Stimulated activated CD8-positive, alpha-beta memory T cell treated with anti-CD3 and anti-CD28 coated beads, Interleukin-7, amount 100 ng/mL, for 48 hours (primary cell): ENCODE measurements at regions not wholly inside any gene's neighbourhood (a gene's known extent, or its start where the extent isn't known, plus 50 kb on each side); places are given as distances from the start of the nearest gene placed in this dataset.
"Not testable (repeated sequence)": the region's sequence is repeated elsewhere in the genome, so short reads cannot be mapped to it uniquely, and the experiment has no call there.

ENCODE experiments used
- DNase-seq, 2 donors: peaks; one replicate each; pipeline ENCODE4 v3.0.0-alpha.2; 2020; ENCODE audit warnings: low read depth in 1 of 2; ENCODE audit errors: extremely low read depth in 1 of 2

DNA sequence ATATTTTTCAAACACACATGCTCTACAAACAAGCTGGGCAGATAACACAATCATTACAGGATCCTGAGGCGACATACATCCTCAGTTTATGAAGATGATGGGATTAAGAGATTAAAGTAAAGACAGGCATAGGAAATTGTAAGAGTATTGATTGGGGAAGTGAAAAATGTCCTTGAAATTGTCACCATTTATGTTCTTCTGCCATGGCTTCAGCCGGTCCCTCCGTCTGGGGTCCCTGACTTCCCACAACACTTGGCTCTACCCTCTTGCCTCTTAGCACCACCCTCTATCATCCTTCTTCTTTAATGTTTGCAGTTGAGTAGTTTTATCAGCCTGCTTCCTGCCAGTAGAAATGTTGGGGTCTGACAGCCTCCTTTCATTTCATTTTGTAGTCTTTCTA, 244.4 kb downstream of the DAD1 start:
- DNase-seq, result no peak

DNA sequence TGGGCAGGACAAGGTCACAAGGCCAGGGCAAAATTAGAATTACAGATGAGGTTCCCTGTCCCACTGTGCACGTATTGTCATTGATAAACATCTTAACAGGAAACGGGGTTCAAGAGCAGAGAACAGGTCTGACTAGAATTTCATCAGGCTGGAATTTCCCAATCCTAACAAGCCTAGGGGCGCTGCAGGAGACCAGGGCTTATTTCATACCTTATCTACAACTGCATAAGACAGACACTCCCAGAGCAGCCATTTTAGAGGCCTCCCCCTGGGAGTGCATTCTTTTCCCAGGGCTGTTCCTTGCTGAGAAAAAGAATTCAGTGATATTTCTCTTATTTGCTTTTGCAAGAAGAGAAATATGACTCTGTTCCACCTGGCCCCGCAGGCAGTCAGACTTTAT, 244.8 kb downstream of the DAD1 start:
- DNase-seq, result not testable (repeated sequence)

DNA sequence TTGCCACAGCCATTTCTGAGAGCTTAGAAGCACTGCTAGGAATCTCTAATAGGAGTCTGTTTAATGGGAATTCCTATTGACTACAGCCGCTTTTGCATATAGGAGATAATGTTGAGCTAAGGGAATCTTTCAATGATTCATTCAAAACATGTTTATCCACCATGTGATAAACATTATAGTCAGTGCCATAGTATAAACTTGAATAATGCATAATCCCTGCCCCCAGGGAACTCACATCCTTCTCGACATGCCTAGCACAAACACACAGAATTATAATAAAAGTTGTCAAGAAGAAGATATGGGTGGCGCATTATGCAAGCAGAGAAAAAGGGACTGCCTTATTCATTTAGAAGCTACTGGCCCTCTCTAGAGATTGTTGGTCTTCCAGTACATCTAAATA, 248.0 kb downstream of the DAD1 start:
- DNase-seq, result no peak

DNA sequence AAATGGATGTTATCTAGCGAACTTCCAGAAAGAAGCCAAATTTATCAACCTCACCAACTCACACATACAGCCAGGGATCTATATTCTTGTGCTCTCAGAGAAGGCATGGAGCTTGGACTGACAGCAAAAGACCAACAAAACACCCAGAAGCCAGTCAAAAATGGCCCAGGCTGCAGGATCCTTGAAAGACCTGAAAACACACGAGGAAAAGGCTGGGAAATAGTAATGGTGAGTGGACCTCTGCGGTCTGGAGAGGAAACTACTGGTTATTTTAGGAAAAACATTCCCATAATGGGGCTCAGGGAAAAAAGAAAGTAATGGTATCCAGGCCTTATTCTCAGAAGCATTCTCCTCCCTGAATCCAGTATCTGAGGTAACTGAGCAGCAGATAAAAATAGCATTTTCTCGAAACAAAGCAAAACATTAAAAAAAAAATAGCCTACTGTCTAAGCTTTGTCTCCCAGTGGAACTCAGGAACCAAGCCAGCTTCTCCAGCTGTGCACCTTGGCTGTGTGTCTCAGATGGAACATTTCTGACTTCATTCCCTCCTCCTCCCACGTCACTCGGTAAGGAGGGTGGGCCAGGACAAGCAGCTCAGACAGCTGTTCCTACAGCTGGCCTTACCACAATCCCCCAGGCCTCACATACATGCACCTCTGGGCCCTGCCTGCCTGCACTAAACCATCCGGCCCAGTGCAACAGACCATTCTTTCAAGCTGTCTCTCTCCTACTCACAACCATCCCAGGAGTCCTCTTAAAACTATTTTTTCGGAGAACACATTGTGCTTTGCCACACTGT, 249.9 kb downstream of the DAD1 start:
- no peak for DNase-seq

DNA sequence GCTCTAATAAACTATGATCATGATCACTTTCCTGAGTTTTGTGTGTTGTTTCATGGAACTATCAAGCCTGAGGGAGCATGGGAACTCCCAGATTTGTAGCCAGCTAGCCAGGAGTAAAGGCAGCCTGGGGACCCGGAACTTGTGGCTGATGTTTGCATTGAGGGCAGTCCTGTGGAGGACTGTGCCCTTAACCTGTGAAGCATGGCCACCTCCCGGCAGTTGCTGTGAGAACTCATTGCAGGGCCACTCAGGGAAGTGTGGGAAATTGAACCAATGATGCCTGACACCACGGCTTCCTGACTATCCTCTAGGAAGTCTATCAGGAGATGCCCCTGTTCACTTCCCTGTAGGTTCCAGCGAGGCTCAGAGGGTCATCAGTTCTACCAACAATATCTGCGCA, 250.6 kb downstream of the DAD1 start:
- DNase-seq, result no peak

DNA sequence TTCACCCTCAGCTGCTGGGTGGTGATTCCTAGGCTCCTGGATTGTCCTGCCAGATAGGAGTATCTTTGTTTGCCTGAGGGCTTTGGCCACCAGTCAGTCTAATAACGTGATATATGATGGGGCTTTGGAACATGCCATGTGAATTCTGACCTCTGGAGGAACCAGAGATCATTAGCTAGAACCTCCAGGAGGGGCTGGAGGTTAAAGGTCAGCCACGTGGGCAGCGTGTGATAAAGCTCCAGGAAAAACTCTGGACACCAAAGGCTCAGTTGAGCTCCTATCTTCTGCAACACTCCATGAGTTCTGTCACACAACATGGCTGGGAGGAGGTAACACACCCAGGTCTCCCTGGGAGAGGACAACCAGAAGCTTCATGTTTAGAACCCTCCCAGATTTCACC, 251.1 kb downstream of the DAD1 start:
- DNase-seq, result no peak

DNA sequence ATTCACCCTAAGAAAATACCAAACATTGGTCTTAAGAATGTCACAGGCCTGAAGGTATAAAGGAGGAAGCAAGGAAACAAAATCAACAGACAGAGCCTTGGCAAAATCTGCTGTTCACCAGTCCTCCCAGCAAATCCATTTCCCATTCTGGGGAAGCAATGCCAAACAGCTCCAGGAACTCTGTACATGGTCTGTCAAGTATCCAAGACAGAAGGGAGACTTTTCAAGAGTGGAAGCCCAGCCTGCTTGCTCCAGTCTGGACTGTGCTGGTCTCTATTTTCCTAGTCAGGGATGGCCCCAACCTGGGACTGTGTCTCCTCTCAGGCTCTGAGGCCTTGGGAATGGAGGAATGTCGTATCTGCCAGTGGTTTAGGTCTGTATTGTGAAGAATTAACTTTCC, 251.5 kb downstream of the DAD1 start:
- DNase-seq, result no peak

DNA sequence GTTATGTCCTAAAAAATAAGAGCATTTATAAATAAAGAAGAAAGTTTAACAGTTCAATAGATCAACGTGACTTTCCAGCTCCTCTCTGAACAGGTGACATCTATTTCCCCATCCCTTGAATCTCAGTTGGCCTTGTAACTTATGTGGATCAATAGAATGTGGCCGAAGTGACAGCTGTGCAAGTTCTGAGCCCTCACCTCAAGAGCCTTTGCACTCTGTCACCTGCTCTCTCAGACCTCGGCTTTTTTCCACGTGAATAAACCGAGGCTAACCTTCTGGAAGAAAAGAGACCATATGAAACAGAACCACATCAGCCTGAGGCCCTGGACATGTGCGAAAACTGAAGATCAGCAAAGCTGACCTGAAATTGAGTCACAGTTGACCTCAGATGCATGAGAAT, 253.0 kb downstream of the DAD1 start:
- no peak for DNase-seq

DNA sequence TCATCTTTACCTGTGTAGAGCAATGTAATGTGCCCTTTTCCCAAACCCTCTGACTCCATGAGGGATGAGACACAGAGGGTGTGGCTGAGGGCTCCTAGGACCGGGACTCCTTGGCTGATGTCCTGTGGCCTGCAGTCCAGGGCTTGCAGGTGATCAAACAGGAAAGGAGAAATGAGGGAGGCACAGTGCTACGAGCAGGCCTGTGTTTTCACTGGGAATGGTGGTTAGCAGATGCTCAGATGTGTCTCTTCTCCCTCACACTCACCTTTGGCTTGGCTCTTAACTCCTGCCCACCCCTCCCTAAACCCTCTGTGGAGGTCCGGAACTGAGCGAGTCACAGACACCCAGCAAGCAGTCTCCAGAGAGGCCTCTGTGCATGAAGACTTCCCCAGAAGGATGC, 254.4 kb downstream of the DAD1 start:
- DNase-seq, result no peak

DNA sequence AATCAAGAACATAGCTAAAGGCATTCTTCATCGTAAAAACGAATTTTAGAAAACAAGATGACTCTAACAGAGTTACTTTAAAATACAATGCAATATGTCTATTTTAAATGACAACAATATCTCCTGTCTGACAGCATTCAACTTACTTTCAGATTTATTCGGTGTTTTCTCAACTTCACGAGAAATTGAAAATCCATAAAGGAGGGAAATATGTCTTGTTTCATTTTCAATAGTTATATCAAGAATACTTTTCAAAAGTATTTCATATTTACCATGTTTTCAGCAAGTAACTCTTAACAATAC, 254.8 kb downstream of the DAD1 start:
- no peak for DNase-seq

DNA sequence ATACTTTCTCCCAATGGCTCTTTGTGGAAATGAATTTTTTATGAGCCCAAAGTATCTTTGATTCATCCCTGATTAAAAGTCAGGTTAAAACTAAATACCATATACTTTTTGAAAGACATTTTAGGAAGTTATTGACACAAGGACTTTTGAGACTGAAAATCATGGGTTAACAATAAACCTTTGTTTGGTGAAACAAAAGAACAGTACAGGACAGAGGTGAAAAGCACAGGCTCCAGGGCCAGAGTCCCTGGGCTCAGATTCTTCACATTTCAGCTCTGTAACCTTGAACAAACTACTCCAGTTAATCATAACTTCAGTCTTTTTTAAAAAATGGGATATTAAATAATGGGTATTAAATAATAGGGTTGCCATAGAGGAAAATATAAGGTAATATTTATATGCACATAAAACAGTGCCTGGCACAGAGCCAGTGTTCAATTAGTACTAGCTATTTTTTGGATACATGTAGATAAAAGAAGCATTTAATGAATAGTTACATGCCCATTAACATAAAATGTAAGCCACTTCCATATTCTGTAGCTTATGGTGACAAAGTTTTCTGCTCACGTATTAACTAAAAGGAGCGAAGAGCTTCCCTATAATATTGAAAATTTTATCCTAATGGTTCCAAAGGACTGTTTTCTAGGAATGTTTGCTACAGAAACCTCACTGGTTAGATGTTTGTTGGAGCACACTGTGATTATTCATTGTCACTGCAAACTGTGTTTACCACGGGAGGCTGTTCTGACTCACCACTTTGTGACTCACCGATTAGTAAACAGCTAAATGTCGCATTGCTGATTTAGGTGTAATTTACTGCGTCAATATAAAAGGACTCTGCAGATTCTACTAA, 255.4 kb downstream of the DAD1 start:
- DNase-seq, result no peak

DNA sequence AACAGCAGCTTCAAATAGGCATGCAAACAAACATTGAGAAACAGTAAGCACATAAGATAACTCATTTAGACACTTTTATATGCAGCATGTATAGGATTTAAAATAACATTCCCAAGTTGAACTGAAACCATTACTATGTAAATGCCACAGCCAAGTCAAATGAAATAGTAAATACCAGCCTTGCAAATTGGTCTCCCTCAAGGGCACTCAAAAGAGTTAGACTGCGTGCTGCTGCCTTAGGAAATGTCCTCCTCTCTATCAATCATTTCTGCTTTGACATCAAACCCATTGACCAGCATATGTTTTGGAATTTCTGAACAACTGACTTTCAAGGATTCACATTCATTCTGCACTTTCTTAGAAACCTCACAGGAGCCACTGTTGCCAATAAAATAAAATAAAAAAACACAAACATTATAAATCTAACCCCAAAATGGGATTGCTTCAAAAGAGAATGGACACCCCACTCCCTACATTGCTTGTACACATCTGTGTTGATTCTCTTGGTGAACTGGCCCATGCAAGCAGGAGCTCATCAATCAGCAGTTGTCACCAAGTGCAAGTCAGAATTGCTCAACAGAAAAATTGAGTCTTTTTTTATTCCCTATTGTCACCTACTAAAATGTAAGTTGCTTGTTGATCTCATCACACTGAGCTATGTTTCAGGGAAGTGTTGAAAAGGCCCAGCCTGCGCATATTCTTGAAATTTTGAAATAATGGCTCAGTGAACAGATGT, 256.2 kb downstream of the DAD1 start:
- no peak for DNase-seq

DNA sequence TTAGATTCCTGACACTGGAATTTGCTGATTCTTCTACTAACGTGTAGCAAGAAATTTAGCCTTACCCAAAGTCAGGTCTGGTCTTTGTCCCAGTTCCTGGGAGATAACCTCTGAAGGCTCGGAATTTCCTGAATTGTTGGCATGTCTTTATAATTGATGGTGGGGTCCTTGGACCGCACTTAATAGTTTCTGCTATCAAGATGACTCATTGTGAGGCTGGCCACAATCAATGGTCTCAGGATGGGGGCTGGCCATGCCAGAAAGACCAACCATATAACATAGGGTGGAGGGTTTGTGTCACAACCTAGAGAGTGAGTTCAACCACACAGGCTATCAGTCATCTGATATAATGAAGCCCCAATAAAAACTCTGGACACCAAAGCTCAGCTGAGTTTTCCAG, 259.7 kb downstream of the DAD1 start:
- DNase-seq, result no peak

DNA sequence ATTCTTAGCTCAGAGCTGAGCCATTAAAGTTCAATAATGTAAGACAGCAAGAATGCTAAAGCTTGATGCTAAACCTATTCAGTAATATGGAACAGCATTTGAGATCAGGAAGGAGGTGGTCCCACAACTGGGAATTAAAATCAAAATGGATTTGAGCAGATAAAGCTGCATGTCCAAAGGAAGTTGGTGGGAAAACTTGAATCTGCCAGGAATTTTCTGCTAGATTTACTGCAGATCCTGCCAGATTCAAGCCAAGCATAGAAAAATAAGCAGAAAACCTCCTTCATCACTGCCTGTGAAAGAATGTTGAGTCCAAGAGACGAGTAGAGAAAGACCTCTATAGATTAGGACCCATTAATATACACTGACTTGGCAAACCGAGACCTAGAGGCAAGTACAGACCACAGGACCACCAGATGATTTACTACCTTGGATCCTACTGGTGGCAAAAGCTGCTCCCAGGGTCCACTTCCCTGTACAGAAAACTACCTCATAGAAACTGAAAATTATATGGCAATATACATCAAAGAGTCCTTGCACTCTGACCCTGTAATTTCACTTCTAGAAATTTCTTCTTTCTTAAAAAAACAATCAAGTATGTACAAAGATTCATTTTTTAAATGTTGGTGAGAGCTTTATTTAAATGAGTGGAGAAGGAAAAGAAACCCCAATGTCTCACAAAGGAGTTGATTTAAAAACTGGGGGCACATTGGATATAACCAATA, 263.2 kb downstream of the DAD1 start:
- DNase-seq, result no peak

DNA sequence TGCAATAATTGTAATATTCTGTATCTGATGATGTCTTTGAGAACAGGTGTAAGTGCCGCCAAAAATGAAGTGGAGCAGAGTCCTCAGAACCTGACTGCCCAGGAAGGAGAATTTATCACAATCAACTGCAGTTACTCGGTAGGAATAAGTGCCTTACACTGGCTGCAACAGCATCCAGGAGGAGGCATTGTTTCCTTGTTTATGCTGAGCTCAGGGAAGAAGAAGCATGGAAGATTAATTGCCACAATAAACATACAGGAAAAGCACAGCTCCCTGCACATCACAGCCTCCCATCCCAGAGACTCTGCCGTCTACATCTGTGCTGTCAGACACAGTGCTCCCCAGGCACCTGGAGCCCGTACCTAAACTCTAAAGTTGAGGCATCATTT, 268.7 kb downstream of the DAD1 start:
- no peak for DNase-seq

DNA sequence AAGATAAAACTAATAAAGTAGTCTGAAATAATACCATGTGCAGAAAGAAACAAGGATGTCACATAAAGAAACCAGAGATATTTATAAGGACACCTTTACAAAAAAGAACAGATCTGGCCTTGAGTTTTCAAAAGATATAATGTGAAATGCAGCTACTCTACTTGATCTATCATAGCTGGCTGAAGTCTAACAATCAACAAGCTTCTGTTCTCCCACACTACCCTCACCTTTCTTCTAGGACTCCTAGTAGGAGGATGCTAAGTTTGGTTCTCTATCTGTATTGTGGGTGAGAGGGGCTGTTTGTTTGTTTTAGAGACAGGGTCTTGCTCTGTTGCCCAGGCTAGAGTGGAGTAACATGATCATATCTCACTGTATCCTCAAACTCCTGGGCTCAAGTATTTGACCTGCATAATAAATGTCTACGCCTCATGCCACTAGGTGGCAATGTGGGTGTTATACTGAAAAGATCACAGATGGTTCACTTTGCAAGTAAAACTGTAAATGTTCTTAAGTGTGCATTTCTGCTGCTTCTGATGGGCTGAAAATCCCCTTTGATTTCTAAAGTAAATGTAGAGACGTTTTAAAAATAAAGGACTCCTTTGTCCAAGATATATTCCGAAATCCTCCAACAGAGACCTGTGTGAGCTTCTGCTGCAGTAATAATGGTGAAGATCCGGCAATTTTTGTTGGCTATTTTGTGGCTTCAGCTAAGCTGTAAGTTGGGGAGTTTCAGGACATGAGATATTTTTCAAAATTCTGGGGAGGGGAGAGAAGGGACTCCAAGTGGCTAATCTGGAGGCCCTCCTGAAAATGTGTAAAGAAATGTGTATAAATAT, 269.3 kb downstream of the DAD1 start:
- no peak for DNase-seq

DNA sequence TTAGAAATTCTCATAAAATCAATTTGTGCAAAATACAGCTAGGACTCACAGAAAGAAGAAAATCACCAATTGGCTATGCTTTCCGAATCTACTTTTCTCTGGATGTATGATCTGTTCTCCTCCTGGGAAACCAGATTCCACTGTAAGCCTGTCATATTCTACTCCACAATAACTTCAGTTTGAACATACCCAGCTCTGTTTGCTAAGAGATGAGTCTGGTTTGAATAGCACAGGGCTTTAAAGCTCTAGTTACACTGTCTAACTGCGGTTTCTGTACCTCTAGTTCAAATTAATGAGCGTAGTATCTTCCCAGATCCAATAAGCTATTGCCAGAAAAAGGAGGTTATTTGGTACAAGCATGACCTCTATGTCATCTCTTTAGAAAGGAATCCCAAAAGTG, 270.1 kb downstream of the DAD1 start:
- no peak for DNase-seq

DNA sequence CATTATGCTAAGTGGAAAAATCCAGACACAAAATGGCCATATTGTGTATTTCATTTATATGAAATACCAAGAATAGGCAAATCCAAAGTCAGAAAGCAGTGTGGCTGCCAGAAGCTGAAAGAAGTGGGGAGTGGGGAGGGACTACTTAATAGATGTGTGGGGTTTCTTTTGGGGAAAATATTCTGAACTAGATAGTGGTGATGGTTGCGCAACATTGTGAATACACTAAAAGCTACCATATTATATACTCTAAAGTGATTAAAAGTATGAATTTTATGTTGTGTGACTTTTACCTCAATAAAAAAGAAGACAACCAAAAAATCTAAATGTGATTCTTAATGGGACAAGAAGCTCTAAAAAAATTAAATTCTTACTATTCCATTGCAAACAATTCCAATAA, 272.6 kb downstream of the DAD1 start:
- no peak for DNase-seq

DNA sequence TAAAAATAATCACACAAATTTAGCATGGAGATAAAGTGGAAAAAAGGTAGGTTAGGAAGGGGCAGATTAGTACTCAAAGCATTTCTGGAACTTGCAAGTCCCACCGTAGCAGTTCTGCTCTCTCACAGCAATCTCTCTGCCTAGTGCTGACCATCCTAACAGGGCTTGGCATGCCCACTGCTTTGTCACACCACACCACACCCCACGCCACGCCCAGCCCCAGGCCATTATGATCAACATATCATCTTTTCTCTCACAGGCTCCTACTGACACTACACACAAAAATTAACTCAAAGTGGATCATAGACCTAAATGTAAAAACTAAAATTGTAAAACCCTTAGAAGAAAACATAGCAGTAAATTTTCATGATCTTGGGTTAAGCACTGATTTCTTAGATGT, 273.7 kb downstream of the DAD1 start:
- DNase-seq, result no peak

DNA sequence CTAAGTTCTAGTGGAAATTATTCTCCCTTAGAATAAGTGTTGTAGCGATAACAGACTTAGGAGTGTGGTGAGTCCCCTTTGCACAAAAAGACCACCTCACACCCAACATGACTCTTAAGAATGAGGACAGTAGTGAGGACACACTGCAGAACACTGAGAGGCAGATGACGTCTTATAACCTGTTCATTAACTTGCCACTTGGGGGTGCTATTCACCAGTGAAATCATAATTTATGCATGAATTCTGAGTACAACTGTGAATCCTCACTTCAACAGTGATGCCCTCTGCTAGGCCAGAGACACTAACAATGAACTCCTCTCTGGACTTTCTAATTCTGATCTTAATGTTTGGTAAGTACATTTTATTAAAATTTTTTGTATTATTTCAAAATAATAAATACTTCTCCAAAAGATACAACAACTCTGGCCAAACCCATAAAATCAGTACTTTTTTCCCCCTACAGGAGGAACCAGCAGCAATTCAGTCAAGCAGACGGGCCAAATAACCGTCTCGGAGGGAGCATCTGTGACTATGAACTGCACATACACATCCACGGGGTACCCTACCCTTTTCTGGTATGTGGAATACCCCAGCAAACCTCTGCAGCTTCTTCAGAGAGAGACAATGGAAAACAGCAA, 274.7 kb downstream of the DAD1 start:
- DNase-seq, result no peak
